GM23338 (cell line): ENCODE measurements at regions not wholly inside any gene's neighbourhood (a gene's known extent, or its start where the extent isn't known, plus 50 kb on each side); places are given as distances from the start of the nearest gene placed in this dataset.

ENCODE experiments used
- ATAC-seq: fragments of 200-7000 bp; cut with Tn5 transposase; 3 replicates; pipeline ENCODE4 v1.9.1; 2020
- DNase-seq: peaks from one replicate; pipeline ENCODE4 v3.0.0-alpha.2; 2015; ENCODE audit warnings: low spot score
- H2AFZ ChIP-seq: fragments of 200-600 bp; sonication (generic); 2 replicates; pipeline ENCODE4 v1.8.0; 2016; ENCODE audit warnings: antibody characterized with exemption, mild to moderate bottlenecking, moderate library complexity
- H3F3A ChIP-seq: fragments of 200-600 bp; sonication (generic); replicated peaks from 2 replicates; pipeline ENCODE4 v1.8.0; 2017; ENCODE audit warnings: antibody characterized with exemption, mixed run types, low read depth
- H3K27ac ChIP-seq: fragments of 200-600 bp; sonication (generic); 2 replicates; pipeline ENCODE4 v1.6.1; 2016; ENCODE audit warnings: low read depth
- H3K27me3 ChIP-seq: fragments of 200-600 bp; sonication (generic); 2 replicates; pipeline ENCODE4 v1.8.0; 2016; ENCODE audit warnings: mild to moderate bottlenecking, mixed run types, moderate library complexity; ENCODE audit not compliant: insufficient read depth
- H3K36me3 ChIP-seq: fragments of 200-600 bp; sonication (generic); 2 replicates; pipeline ENCODE4 v1.8.0; 2016; ENCODE audit warnings: mild to moderate bottlenecking; ENCODE audit not compliant: insufficient read depth
- H3K4me1 ChIP-seq: fragments of 200-600 bp; sonication (generic); 2 replicates; pipeline ENCODE4 v1.8.0; 2016; ENCODE audit warnings: mild to moderate bottlenecking, moderate library complexity; ENCODE audit not compliant: insufficient read depth
- H3K4me2 ChIP-seq: fragments of 200-600 bp; sonication (generic); 2 replicates; pipeline ENCODE4 v1.7.1; 2017; ENCODE audit warnings: mixed run types
- H3K4me3 ChIP-seq: fragments of 200-600 bp; sonication (generic); 2 replicates; pipeline ENCODE4 v1.6.1; 2016; ENCODE audit warnings: mixed run types
- H3K79me2 ChIP-seq: fragments of 200-600 bp; sonication (generic); replicated peaks from 2 replicates; pipeline ENCODE4 v1.8.0; 2017; ENCODE audit warnings: mild to moderate bottlenecking; ENCODE audit not compliant: insufficient read depth
- H3K9me2 ChIP-seq: fragments of 200-600 bp; sonication (generic); 2 replicates; pipeline ENCODE4 v1.8.0; 2017; ENCODE audit not compliant: insufficient read depth
- H4K20me1 ChIP-seq: fragments of 200-600 bp; sonication (generic); replicated peaks from 2 replicates; pipeline ENCODE4 v1.8.0; 2017; ENCODE audit warnings: mild to moderate bottlenecking; ENCODE audit not compliant: insufficient read depth
- H3K27ac Mint-ChIP-seq: 2 replicates; pipeline ENCODE4 v1.8.0; 2020; ENCODE audit warnings: inconsistent platforms, mild to moderate bottlenecking, moderate library complexity, mixed read lengths
- H3K27me3 Mint-ChIP-seq: 3 replicates; pipeline ENCODE4 v1.8.0; 2022; ENCODE audit warnings: low read depth, mild to moderate bottlenecking, moderate library complexity, mixed read lengths, inconsistent platforms; ENCODE audit not compliant: insufficient read depth, poor library complexity
- H3K36me3 Mint-ChIP-seq: 3 replicates; pipeline ENCODE4 v1.8.0; 2021; ENCODE audit warnings: low read depth, mild to moderate bottlenecking, inconsistent platforms, moderate library complexity, mixed read lengths
- H3K4me1 Mint-ChIP-seq: 3 replicates; pipeline ENCODE4 v1.8.0; 2020; ENCODE audit warnings: mild to moderate bottlenecking, inconsistent platforms, mixed read lengths
- H3K4me3 Mint-ChIP-seq: 3 replicates; pipeline ENCODE4 v1.8.0; 2021; ENCODE audit warnings: moderate library complexity, mild to moderate bottlenecking, inconsistent platforms, mixed read lengths
- H3K9me3 Mint-ChIP-seq: 3 replicates; pipeline ENCODE4 v1.8.0; 2020; ENCODE audit warnings: moderate library complexity, mild to moderate bottlenecking, inconsistent platforms, mixed read lengths
- CREB1 ChIP-seq: fragments of 250-450 bp; sonication (Bioruptor Pico); IDR thresholded peaks from 2 replicates; pipeline ENCODE4 v1.5.0; 2020; ENCODE audit warnings: low read depth, mild to moderate bottlenecking, moderate library complexity
- EZH2phosphoT487 ChIP-seq: fragments of 200-600 bp; sonication (generic); IDR thresholded peaks from one replicate; pipeline ENCODE4 v1.8.1; 2018; ENCODE audit warnings: antibody characterized with exemption; ENCODE audit not compliant: unreplicated experiment
- NANOG ChIP-seq: IDR thresholded peaks from 2 replicates; pipeline ENCODE4 v1.6.1; 2016; ENCODE audit warnings: antibody characterized with exemption, borderline replicate concordance
- REST ChIP-seq: IDR thresholded peaks from one replicate; pipeline ENCODE4 v1.6.1; 2018; ENCODE audit warnings: antibody characterized with exemption; ENCODE audit not compliant: unreplicated experiment
- ZNF331 ChIP-seq: fragments of 250-450 bp; sonication (Bioruptor Pico); IDR thresholded peaks from 2 replicates; pipeline ENCODE4 v1.5.0; 2020; ENCODE audit warnings: low read depth, mild to moderate bottlenecking, moderate library complexity
- TF ChIP-seq, protein P1 (sequence below): fragments of 250-450 bp; sonication (Bioruptor Pico); IDR thresholded peaks from 2 replicates; pipeline ENCODE4 v1.5.0; 2020; ENCODE audit warnings: mild to moderate bottlenecking, moderate library complexity
- TF ChIP-seq, protein P2 (sequence below): IDR thresholded peaks from 2 replicates; pipeline ENCODE4 v1.6.1; 2016; ENCODE audit warnings: antibody characterized with exemption

GRCh38 chr17:62871291-62871690 is 63.2 kb upstream of the MARCHF10 start:
- Mint-ChIP-seq H3K9me3 (no peaks in the 10 kb centered on the region), H3K36me3 (no peaks in the 10 kb centered on the region), H3K4me1 (peaks cover 20% of the 10 kb centered on the region), H3K4me3 (no peak overlapping the region), H3K27me3 (peaks cover 5% of the 10 kb centered on the region), H3K27ac (0 out of 2 replicates have a peak overlapping the region, but pooled peaks have one; percentile 23)
- H3K4me2 ChIP-seq = no peak overlapping the region
- no peaks in the 10 kb centered on the region for H3K79me2 ChIP-seq
- H3K4me3 ChIP-seq = no peak overlapping the region
- no peaks in the 10 kb centered on the region for H3K9me2 ChIP-seq
- H2AFZ ChIP-seq = no peak overlapping the region
- no peak for TF ChIP-seq EZH2phosphoT487
- TF ChIP-seq, protein P1, sequence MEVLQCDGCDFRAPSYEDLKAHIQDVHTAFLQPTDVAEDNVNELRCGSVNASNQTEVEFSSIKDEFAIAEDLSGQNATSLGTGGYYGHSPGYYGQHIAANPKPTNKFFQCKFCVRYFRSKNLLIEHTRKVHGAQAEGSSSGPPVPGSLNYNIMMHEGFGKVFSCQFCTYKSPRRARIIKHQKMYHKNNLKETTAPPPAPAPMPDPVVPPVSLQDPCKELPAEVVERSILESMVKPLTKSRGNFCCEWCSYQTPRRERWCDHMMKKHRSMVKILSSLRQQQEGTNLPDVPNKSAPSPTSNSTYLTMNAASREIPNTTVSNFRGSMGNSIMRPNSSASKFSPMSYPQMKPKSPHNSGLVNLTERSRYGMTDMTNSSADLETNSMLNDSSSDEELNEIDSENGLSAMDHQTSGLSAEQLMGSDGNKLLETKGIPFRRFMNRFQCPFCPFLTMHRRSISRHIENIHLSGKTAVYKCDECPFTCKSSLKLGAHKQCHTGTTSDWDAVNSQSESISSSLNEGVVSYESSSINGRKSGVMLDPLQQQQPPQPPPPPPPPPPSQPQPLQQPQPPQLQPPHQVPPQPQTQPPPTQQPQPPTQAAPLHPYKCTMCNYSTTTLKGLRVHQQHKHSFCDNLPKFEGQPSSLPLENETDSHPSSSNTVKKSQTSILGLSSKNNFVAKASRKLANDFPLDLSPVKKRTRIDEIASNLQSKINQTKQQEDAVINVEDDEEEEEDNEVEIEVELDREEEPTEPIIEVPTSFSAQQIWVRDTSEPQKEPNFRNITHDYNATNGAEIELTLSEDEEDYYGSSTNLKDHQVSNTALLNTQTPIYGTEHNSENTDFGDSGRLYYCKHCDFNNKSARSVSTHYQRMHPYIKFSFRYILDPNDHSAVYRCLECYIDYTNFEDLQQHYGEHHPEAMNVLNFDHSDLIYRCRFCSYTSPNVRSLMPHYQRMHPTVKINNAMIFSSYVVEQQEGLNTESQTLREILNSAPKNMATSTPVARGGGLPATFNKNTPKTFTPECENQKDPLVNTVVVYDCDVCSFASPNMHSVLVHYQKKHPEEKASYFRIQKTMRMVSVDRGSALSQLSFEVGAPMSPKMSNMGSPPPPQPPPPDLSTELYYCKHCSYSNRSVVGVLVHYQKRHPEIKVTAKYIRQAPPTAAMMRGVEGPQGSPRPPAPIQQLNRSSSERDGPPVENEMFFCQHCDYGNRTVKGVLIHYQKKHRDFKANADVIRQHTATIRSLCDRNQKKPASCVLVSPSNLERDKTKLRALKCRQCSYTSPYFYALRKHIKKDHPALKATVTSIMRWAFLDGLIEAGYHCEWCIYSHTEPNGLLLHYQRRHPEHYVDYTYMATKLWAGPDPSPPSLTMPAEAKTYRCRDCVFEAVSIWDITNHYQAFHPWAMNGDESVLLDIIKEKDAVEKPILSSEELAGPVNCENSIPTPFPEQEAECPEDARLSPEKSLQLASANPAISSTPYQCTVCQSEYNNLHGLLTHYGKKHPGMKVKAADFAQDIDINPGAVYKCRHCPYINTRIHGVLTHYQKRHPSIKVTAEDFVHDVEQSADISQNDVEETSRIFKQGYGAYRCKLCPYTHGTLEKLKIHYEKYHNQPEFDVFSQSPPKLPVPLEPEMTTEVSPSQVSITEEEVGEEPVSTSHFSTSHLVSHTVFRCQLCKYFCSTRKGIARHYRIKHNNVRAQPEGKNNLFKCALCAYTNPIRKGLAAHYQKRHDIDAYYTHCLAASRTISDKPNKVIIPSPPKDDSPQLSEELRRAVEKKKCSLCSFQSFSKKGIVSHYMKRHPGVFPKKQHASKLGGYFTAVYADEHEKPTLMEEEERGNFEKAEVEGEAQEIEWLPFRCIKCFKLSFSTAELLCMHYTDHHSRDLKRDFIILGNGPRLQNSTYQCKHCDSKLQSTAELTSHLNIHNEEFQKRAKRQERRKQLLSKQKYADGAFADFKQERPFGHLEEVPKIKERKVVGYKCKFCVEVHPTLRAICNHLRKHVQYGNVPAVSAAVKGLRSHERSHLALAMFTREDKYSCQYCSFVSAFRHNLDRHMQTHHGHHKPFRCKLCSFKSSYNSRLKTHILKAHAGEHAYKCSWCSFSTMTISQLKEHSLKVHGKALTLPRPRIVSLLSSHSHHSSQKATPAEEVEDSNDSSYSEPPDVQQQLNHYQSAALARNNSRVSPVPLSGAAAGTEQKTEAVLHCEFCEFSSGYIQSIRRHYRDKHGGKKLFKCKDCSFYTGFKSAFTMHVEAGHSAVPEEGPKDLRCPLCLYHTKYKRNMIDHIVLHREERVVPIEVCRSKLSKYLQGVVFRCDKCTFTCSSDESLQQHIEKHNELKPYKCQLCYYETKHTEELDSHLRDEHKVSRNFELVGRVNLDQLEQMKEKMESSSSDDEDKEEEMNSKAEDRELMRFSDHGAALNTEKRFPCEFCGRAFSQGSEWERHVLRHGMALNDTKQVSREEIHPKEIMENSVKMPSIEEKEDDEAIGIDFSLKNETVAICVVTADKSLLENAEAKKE (CRISPR knock-in tag) = no peak
- TF ChIP-seq, protein P2, sequence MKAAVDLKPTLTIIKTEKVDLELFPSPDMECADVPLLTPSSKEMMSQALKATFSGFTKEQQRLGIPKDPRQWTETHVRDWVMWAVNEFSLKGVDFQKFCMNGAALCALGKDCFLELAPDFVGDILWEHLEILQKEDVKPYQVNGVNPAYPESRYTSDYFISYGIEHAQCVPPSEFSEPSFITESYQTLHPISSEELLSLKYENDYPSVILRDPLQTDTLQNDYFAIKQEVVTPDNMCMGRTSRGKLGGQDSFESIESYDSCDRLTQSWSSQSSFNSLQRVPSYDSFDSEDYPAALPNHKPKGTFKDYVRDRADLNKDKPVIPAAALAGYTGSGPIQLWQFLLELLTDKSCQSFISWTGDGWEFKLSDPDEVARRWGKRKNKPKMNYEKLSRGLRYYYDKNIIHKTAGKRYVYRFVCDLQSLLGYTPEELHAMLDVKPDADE = no peak
- no peak for TF ChIP-seq NANOG
- TF ChIP-seq CREB1 (CRISPR knock-in tag) = no peak
- peak; percentile 40 for DNase-seq
- H3K27me3 ChIP-seq = no peaks in the 10 kb centered on the region
- no peaks in the 10 kb centered on the region for H3F3A ChIP-seq
- no peaks in the 10 kb centered on the region for H3K36me3 ChIP-seq
- no peaks in the 10 kb centered on the region for H4K20me1 ChIP-seq
- no peak for ATAC-seq
- H3K4me1 ChIP-seq = peaks cover 15% of the 10 kb centered on the region
- no peak overlapping the region for H3K27ac ChIP-seq

DNA sequence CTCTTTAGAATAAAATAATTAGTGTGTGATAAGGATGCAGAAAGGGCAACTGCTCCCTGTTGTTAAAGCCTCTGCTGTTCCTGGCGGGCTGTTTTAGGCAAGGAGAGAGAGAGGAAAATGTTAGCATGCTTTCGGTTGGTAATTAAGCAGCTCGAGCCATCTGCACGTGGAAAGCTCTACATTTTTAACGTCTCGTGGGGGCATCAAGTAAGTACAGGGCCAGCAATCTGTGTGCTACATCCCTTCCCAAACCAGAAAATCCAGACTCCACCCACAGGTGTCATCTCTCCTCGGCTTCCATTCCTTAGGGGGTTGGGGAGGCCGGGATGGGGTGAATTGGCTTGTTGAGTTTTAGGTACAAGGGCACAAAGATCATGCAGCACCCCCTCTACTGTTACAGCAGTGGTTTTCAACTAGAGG is 62.4 kb upstream of the MARCHF10 start:
- peak; percentile 44 for DNase-seq
- Histone ChIP-seq H2AFZ (peak overlapping the region; percentile 28; the same call in 1 of the 2 replicates), H3F3A (no peaks in the 10 kb centered on the region), H3K9me2 (no peaks in the 10 kb centered on the region), H4K20me1 (no peaks in the 10 kb centered on the region), H3K4me3 (no peak overlapping the region), H3K79me2 (no peaks in the 10 kb centered on the region), H3K4me1 (peaks cover 15% of the 10 kb centered on the region), H3K4me2 (peak overlapping the region; percentile 31), H3K36me3 (no peaks in the 10 kb centered on the region), H3K27me3 (no peaks in the 10 kb centered on the region), H3K27ac (no peak overlapping the region)
- ATAC-seq = peak; percentile 60
- H3K9me3 Mint-ChIP-seq = no peaks in the 10 kb centered on the region
- peaks cover 20% of the 10 kb centered on the region for H3K4me1 Mint-ChIP-seq
- peak overlapping the region; percentile 56 for H3K4me3 Mint-ChIP-seq
- H3K36me3 Mint-ChIP-seq = no peaks in the 10 kb centered on the region
- peak overlapping the region; percentile 90 for H3K27ac Mint-ChIP-seq
- H3K27me3 Mint-ChIP-seq = peaks cover 5% of the 10 kb centered on the region
- TF ChIP-seq REST = no peak
- no peak for TF ChIP-seq ZNF331 (CRISPR knock-in tag)
